Activated CD4-positive, alpha-beta T cell treated with anti-CD3 and anti-CD28 coated beads, Interleukin-2, amount 10 ng/mL, durations not matched to agents 24 days and 14 days (primary cell): ENCODE measurements at regions not wholly inside any gene's neighbourhood (a gene's known extent, or its start where the extent isn't known, plus 50 kb on each side); places are given as distances from the start of the nearest gene placed in this dataset.

Source experiments
- DNase-seq: peaks from one replicate; pipeline ENCODE4 v3.0.0; 2022
- H3K27ac Mint-ChIP-seq: one replicate; pipeline ENCODE4 v1.8.0; 2022; ENCODE audit warnings: mild to moderate bottlenecking, mixed read lengths
- H3K27me3 Mint-ChIP-seq: one replicate; pipeline ENCODE4 v1.8.0; 2022; ENCODE audit warnings: mixed read lengths
- H3K36me3 Mint-ChIP-seq: one replicate; pipeline ENCODE4 v1.8.0; 2022; ENCODE audit warnings: low read depth, mild to moderate bottlenecking, mixed read lengths
- H3K4me1 Mint-ChIP-seq: one replicate; pipeline ENCODE4 v1.8.0; 2021; ENCODE audit warnings: mixed read lengths
- H3K4me3 Mint-ChIP-seq: one replicate; pipeline ENCODE4 v1.8.0; 2022; ENCODE audit warnings: mild to moderate bottlenecking, moderate library complexity, mixed read lengths
- H3K9me3 Mint-ChIP-seq: one replicate; pipeline ENCODE4 v1.8.0; 2021; ENCODE audit warnings: mixed read lengths
- intact Hi-C: fragments of 100-400 bp; cut with micrococcal nuclease; formaldehyde crosslinking; loops from one replicate; pipeline ENCODE4 v1.15.1; 2023

DNA sequence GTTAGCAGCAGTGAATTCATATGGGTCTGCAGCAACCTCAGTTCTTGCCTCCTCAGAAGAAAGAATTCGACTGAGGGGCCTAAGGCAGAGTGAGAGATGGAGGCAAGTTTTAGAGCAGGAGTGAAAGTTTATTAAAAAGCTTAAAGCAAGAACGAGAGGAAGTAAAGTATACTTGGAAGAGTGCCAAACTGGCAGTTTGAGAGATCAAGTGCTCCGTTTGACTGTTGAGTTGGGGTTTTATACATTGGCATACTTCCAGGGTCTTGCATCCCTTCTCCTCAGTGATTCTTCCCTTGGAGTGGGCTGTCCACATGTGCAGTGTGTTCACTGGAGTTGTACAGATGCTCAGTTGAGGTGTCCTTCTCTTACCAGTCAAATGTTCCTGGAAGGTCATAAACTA, 203.6 kb downstream of the SPATA31D1 start:
- no peak for DNase-seq
- Mint-ChIP-seq H3K4me3 (no peak overlapping the region), H3K36me3 (no peaks in the 10 kb centered on the region), H3K27ac (no peak overlapping the region), H3K27me3 (no peaks in the 10 kb centered on the region), H3K9me3 (peaks cover 3% of the 10 kb centered on the region), H3K4me1 (no peaks in the 10 kb centered on the region)
- intact Hi-C loops, result no loop called here

- Mint-ChIP-seq H3K36me3 (no peaks in the 10 kb centered on the region), H3K27ac (no peak overlapping the region), H3K9me3 (peaks cover 3% of the 10 kb centered on the region), H3K27me3 (no peaks in the 10 kb centered on the region), H3K4me1 (no peaks in the 10 kb centered on the region), H3K4me3 (no peak overlapping the region)
- DNase-seq, result no peak
- intact Hi-C loops, result no loop called here
These were observed 208.3 kb downstream of the SPATA31D1 start for GRCh38 chr9:82196622-82197441.

DNA sequence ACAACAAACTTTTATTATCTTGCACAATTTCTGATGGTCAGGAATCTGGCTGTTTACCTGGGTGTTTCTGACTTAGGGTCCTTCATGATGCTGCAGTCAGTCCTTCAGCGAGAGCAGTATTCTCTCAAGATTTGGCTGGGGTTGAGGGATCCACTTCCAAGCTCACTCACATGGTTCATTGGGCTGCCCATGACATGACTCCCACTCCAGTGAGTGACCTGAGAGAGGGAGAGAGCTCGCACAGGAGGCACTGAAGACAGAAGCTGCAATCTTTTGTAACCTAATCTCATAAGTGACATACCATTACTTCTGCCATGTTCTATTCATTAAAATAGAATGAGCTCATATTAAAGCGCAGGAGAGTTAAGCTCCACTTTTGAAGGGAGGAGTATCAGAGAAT, 212.6 kb downstream of the SPATA31D1 start:
- Mint-ChIP-seq H3K27ac (no peak overlapping the region), H3K27me3 (no peaks in the 10 kb centered on the region), H3K4me1 (no peaks in the 10 kb centered on the region), H3K4me3 (no peak overlapping the region), H3K36me3 (no peaks in the 10 kb centered on the region), H3K9me3 (no peaks in the 10 kb centered on the region)
- intact Hi-C loops, result no loop called here
- DNase-seq, result no peak

DNA sequence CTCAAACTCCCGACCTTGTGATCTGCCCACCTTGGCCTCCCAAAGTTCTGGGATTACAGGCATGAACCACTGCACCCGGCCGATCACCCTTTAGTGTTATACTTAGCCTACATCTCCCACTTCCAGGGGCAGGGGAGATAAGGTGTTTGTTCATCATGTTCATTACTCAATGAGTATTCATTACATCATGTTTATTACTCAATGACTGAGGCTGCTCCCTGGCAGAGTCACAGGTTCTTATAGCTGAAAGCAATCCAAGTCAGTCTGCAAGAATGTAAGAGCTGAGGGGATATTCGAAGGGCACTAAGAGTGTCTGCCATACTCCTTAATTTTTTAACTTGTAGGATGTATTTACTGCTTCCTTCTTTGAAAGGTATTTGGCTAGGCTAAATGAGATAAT, 214.2 kb downstream of the SPATA31D1 start:
- DNase-seq, result no peak
- no peaks in the 10 kb centered on the region for H3K36me3 Mint-ChIP-seq
- no peaks in the 10 kb centered on the region for H3K9me3 Mint-ChIP-seq
- no peak overlapping the region for H3K4me3 Mint-ChIP-seq
- no peaks in the 10 kb centered on the region for H3K4me1 Mint-ChIP-seq
- H3K27me3 Mint-ChIP-seq, result no peaks in the 10 kb centered on the region
- no peak overlapping the region for H3K27ac Mint-ChIP-seq
- intact Hi-C loops, result no loop called here

DNA sequence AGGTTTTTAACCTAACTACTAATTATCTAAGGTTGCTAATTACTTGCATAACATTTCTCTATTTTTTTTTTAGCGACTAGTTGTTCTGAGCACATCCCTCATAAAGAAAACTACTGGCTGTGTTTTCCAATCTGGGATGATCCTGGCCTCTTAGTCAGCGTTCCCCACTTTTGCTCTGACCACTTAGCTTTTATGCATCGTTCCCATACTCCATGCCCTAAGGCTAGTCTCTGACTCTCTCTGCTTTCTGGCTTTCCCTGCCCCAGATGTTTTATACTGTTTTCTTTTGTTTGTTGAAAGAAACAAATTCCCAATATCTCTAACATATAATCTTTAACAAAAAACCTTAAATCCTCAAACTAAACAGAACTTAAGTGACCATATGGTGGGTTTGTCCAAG, 217.9 kb downstream of the SPATA31D1 start:
- no peak overlapping the region for H3K27ac Mint-ChIP-seq
- no peaks in the 10 kb centered on the region for H3K9me3 Mint-ChIP-seq
- H3K4me3 Mint-ChIP-seq, result no peak overlapping the region
- intact Hi-C loops, result no loop called here
- no peaks in the 10 kb centered on the region for H3K27me3 Mint-ChIP-seq
- DNase-seq, result no peak
- H3K4me1 Mint-ChIP-seq, result no peaks in the 10 kb centered on the region
- H3K36me3 Mint-ChIP-seq, result no peaks in the 10 kb centered on the region

DNA sequence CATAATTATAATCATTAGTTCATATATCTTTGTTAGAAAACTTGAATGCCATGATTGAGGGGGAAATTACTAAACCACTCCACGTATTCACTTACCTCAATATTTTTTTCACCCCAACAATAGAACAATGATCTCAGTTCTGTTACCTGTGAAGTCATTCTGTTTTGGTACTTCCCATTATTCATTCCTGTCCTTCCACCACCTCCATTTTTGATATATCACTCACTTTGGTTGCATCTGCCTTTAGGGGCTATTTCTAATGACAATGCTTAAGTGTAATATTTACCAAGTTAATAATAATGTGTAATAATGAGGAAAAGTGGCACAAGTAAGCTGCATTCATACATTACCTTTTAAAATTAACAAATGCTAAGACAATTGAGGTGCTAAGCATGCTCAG, 218.4 kb downstream of the SPATA31D1 start:
- intact Hi-C loops, result no loop called here
- H3K27me3 Mint-ChIP-seq, result no peaks in the 10 kb centered on the region
- no peak overlapping the region for H3K27ac Mint-ChIP-seq
- no peaks in the 10 kb centered on the region for H3K4me1 Mint-ChIP-seq
- H3K4me3 Mint-ChIP-seq, result no peak overlapping the region
- DNase-seq, result no peak
- H3K9me3 Mint-ChIP-seq, result no peaks in the 10 kb centered on the region
- H3K36me3 Mint-ChIP-seq, result no peaks in the 10 kb centered on the region

DNA sequence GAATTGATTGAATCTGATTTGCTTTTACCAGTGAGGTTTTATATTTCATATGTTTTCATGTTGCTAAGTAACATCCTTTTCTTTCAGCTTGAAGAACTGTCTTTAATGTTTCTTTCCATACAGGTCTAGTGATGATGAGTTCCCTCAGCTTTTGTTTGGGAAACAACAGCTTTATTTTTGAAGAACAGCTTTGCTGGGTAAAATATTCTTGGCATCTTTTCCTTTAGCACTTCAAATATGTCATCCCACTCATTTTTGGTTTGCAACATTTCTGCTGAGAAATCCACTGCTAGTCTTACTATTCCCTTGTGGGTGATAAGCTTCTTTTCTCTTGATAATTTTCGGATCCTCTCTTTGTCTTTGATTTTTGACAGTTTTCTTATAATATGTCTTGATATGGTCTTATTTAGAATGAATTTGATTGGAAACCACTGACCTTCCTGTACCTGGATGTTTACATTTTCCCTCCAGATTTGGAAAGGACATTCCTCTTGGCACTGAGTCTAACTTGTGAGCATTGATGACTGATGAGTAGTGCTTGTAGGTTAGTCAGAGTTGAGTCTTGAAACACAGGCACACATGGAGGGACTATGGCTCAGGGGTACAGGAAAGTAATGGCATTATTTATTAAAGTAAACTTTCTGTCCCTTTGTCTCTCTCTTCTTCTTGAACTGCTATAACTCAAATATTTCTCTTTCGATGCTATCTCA, 220.3 kb downstream of the SPATA31D1 start:
- Mint-ChIP-seq H3K27ac (no peak overlapping the region), H3K36me3 (no peaks in the 10 kb centered on the region), H3K9me3 (no peaks in the 10 kb centered on the region), H3K4me3 (no peak overlapping the region), H3K4me1 (no peaks in the 10 kb centered on the region), H3K27me3 (no peaks in the 10 kb centered on the region)
- intact Hi-C loops, result no loop called here
- DNase-seq, result no peak

GRCh38 chr9:82209797-82210470, 221.4 kb downstream of the SPATA31D1 start:
- H3K27me3 Mint-ChIP-seq, result no peaks in the 10 kb centered on the region
- H3K4me1 Mint-ChIP-seq, result no peaks in the 10 kb centered on the region
- no peaks in the 10 kb centered on the region for H3K9me3 Mint-ChIP-seq
- intact Hi-C loops, result no loop called here
- no peak overlapping the region for H3K4me3 Mint-ChIP-seq
- H3K27ac Mint-ChIP-seq, result no peak overlapping the region
- no peaks in the 10 kb centered on the region for H3K36me3 Mint-ChIP-seq
- no peak for DNase-seq

DNA sequence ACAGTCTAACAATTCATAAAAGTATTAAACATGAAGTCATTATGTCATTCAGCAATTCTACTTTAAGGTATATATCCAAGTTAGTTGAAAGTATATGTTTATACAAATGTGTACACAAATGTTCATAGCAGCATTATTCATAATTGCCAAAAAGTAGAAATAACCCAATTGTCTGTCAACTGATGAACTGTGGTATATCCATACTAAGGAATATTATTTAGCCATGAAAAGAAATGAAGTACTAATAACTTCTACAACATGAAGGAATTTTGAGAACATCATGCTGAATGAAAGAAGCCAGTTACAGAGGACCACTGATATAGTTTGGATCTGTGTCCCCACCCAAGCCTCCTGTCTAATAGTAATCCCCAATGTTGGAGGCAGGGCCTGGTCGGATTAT, 224.3 kb downstream of the SPATA31D1 start:
- no peak overlapping the region for H3K4me3 Mint-ChIP-seq
- H3K9me3 Mint-ChIP-seq, result no peaks in the 10 kb centered on the region
- no peaks in the 10 kb centered on the region for H3K4me1 Mint-ChIP-seq
- no peak for DNase-seq
- intact Hi-C loops, result no loop called here
- no peaks in the 10 kb centered on the region for H3K36me3 Mint-ChIP-seq
- no peak overlapping the region for H3K27ac Mint-ChIP-seq
- H3K27me3 Mint-ChIP-seq, result no peaks in the 10 kb centered on the region

DNA sequence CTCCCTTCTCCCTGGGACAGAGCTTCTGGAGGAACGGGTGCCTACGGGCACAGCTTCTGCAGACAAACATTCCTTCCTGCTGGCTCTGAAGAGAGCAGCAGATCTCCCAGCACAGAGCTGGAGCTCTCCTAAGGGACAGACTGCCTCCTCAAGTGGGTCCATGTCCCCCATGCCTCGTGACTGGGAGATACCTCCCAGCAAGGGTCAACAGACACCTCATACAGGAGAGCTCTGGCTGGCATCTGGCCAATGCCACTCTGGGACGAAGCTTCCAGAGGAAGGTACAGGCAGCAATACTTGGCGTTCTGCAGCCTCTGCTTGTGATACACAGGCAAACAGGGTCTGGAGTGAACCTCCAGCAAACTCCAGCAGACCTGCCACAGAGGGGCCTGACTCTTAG, 227.9 kb downstream of the SPATA31D1 start:
- H3K4me1 Mint-ChIP-seq, result no peaks in the 10 kb centered on the region
- H3K27me3 Mint-ChIP-seq, result no peaks in the 10 kb centered on the region
- H3K4me3 Mint-ChIP-seq, result no peak overlapping the region
- H3K9me3 Mint-ChIP-seq, result peaks cover 5% of the 10 kb centered on the region
- intact Hi-C loops, result no loop called here
- no peak overlapping the region for H3K27ac Mint-ChIP-seq
- H3K36me3 Mint-ChIP-seq, result no peaks in the 10 kb centered on the region
- no peak for DNase-seq

GRCh38 chr9:82223442-82223841, 234.9 kb downstream of the SPATA31D1 start:
- intact Hi-C loops, result no loop called here
- no peaks in the 10 kb centered on the region for H3K27me3 Mint-ChIP-seq
- H3K4me1 Mint-ChIP-seq, result no peaks in the 10 kb centered on the region
- peaks cover 4% of the 10 kb centered on the region for H3K9me3 Mint-ChIP-seq
- no peak overlapping the region for H3K4me3 Mint-ChIP-seq
- H3K27ac Mint-ChIP-seq, result no peak overlapping the region
- no peak for DNase-seq
- no peaks in the 10 kb centered on the region for H3K36me3 Mint-ChIP-seq

DNA sequence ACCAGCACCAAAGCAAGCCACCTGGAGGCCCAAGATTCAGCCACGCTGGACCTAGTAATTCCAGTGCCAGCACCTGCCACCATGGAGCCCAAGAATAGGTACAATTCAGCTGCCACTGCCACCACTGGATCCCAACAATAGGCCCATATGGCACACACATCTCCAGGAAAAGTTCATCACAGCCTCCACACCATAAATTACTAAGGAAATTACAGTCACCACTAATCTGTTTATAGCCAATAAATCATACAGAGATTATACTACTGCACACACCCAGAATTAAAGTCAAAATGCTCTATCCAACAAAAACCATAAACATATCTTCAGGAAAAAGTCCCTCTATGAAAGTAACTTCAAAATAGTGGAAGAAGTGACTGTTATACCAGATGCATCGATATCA, 242.8 kb downstream of the SPATA31D1 start:
- H3K36me3 Mint-ChIP-seq, result no peaks in the 10 kb centered on the region
- H3K27ac Mint-ChIP-seq, result no peak overlapping the region
- H3K4me1 Mint-ChIP-seq, result no peaks in the 10 kb centered on the region
- intact Hi-C loops, result no loop called here
- no peak overlapping the region for H3K4me3 Mint-ChIP-seq
- peaks cover 11% of the 10 kb centered on the region for H3K9me3 Mint-ChIP-seq
- DNase-seq, result no peak
- no peaks in the 10 kb centered on the region for H3K27me3 Mint-ChIP-seq

DNA sequence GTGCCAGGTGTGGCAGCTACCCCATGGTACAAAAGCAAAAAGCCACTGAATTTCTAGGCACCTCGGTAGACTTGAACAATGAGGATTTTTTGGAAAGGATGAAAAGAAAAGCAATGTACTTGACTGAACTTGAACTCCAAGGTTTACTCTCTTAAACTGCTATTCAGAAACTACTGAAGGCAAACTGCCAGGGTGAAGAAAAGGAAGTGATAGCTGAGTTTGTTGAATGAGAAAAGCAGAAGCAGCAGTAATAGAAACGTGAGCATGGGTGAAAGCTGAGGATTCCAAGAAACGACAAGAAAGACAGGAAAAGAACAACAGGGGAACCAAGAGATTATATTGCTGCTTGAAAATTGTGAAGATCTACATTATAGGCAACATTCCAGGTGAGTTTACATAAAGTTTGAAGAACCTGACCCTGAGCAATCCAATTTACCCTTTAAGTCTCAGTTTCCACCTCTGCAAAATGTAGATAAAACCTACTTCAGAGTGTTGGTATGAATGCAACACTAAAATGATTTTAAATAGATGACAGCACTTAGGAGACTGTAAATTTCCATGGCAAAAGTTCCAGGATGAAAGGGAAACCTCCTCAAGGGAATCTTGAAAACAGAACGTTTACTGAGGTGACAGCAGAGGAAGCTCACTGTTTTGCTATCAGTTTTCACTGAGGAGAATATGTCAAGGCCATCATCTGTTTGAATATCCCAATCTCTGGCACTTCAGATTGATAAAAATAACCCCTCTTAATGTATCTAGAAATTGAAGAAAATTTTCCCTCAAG, 245.8 kb downstream of the SPATA31D1 start:
- no peaks in the 10 kb centered on the region for H3K4me1 Mint-ChIP-seq
- no peak overlapping the region for H3K27ac Mint-ChIP-seq
- intact Hi-C loops, result no loop called here
- peaks cover 14% of the 10 kb centered on the region for H3K9me3 Mint-ChIP-seq
- no peak for DNase-seq
- no peak overlapping the region for H3K4me3 Mint-ChIP-seq
- no peaks in the 10 kb centered on the region for H3K36me3 Mint-ChIP-seq
- H3K27me3 Mint-ChIP-seq, result no peaks in the 10 kb centered on the region
